ENCODE measurements at regions not wholly inside any gene's neighbourhood (a gene's known extent, or its start where the extent isn't known, plus 50 kb on each side); places are given as distances from the start of the nearest gene placed in this dataset.
"Not testable (repeated sequence)": the region's sequence is repeated elsewhere in the genome, so short reads cannot be mapped to it uniquely, and the experiment has no call there.

- no peak for DNase-seq (ENCODE audit: low spot score)
- Histone ChIP-seq H3K4me1 (replicated peaks) (no peaks in the 10 kb centered on the region), H3K36me3 (no peaks in the 10 kb centered on the region), H3K4me3 (no peak overlapping the region), H3K9me3 (no peaks in the 10 kb centered on the region), H3K27ac (no peak overlapping the region), H3K27me3 (replicated peaks; ENCODE audit: insufficient read depth) (no peaks in the 10 kb centered on the region)
- intact Hi-C loops (cut with DNase I), result no loop called here
- WGBS, result 97% methylated on average over 3 of the region's 3 CpGs
- TF ChIP-seq POLR2AphosphoS5 (IDR thresholded peaks at IDR 0.05) (no peak), CTCF (IDR thresholded peaks at IDR 0.05) (no peak), POLR2A (IDR thresholded peaks at IDR 0.05) (no peak)
These were observed 459.8 kb downstream of the STK39 start for GRCh38 chr2:167787562-167787961.

GRCh38 chr2:167787021-167787420 is 460.4 kb downstream of the STK39 start:
- Histone ChIP-seq H3K36me3 (no peaks in the 10 kb centered on the region), H3K27me3 (replicated peaks; ENCODE audit: insufficient read depth) (no peaks in the 10 kb centered on the region), H3K9me3 (no peaks in the 10 kb centered on the region), H3K4me1 (replicated peaks) (no peaks in the 10 kb centered on the region), H3K27ac (no peak overlapping the region), H3K4me3 (no peak overlapping the region)
- no peak for DNase-seq (ENCODE audit: low spot score)
- intact Hi-C loops (cut with DNase I), result no loop called here
- WGBS, result 91% methylated on average over 1 of the region's 1 CpG
- TF ChIP-seq POLR2A (IDR thresholded peaks at IDR 0.05) (no peak), POLR2AphosphoS5 (IDR thresholded peaks at IDR 0.05) (no peak), CTCF (IDR thresholded peaks at IDR 0.05) (no peak)

GRCh38 chr2:167785606-167786216 is 461.7 kb downstream of the STK39 start:
- TF ChIP-seq POLR2A (IDR thresholded peaks at IDR 0.05) (no peak), CTCF (IDR thresholded peaks at IDR 0.05) (no peak), POLR2AphosphoS5 (IDR thresholded peaks at IDR 0.05) (no peak)
- Histone ChIP-seq H3K4me1 (replicated peaks) (no peaks in the 10 kb centered on the region), H3K4me3 (no peak overlapping the region), H3K27ac (no peak overlapping the region), H3K9me3 (no peaks in the 10 kb centered on the region), H3K27me3 (replicated peaks; ENCODE audit: insufficient read depth) (no peaks in the 10 kb centered on the region), H3K36me3 (no peaks in the 10 kb centered on the region)
- DNase-seq (ENCODE audit: low spot score), result no peak
- WGBS, result 79% methylated on average over 6 of the region's 6 CpGs
- intact Hi-C loops (cut with DNase I), result no loop called here

GRCh38 chr2:167784084-167784425 is 463.3 kb downstream of the STK39 start:
- intact Hi-C loops (cut with DNase I), result no loop called here
- H3K9me3 ChIP-seq, result no peaks in the 10 kb centered on the region
- no peak for TF ChIP-seq CTCF (IDR thresholded peaks at IDR 0.05)
- TF ChIP-seq POLR2AphosphoS5 (IDR thresholded peaks at IDR 0.05), result no peak
- TF ChIP-seq POLR2A (IDR thresholded peaks at IDR 0.05), result no peak
- H3K27ac ChIP-seq, result no peak overlapping the region
- no peaks in the 10 kb centered on the region for H3K4me1 ChIP-seq (replicated peaks)
- H3K27me3 ChIP-seq (replicated peaks; ENCODE audit: insufficient read depth), result no peaks in the 10 kb centered on the region
- no peak for DNase-seq (ENCODE audit: low spot score)
- 48% methylated on average over 3 of the region's 3 CpGs for WGBS
- H3K36me3 ChIP-seq, result no peaks in the 10 kb centered on the region
- no peak overlapping the region for H3K4me3 ChIP-seq

- H3K4me1 ChIP-seq (replicated peaks), result no peaks in the 10 kb centered on the region
- no peaks in the 10 kb centered on the region for H3K27me3 ChIP-seq (replicated peaks; ENCODE audit: insufficient read depth)
- no peaks in the 10 kb centered on the region for H3K9me3 ChIP-seq
- intact Hi-C loops (cut with DNase I), result no loop called here
- no peak for TF ChIP-seq POLR2AphosphoS5 (IDR thresholded peaks at IDR 0.05)
- TF ChIP-seq CTCF (IDR thresholded peaks at IDR 0.05), result no peak
- no peak for TF ChIP-seq POLR2A (IDR thresholded peaks at IDR 0.05)
- H3K4me3 ChIP-seq, result no peak overlapping the region
- H3K27ac ChIP-seq, result no peak overlapping the region
- no peak for DNase-seq (ENCODE audit: low spot score)
- H3K36me3 ChIP-seq, result no peaks in the 10 kb centered on the region
- 29% methylated on average over 5 of the region's 5 CpGs for WGBS
These were observed 463.9 kb downstream of the STK39 start for GRCh38 chr2:167783261-167784083.

- H3K27me3 ChIP-seq (replicated peaks; ENCODE audit: insufficient read depth); DNase-seq (ENCODE audit: low spot score); H3K36me3 ChIP-seq; H3K9me3 ChIP-seq; H3K4me3 ChIP-seq; H3K27ac ChIP-seq; intact Hi-C loops (cut with DNase I); H3K4me1 ChIP-seq (replicated peaks): not testable (repeated sequence)
- WGBS, result 97% methylated on average over 8 of the region's 8 CpGs
These were observed 465.8 kb downstream of the STK39 start for GRCh38 chr2:167781629-167782028.
